ENCODE measurements at regions not wholly inside any gene's neighbourhood (a gene's known extent, or its start where the extent isn't known, plus 50 kb on each side); places are given as distances from the start of the nearest gene placed in this dataset.
A peak's percentile ranks its signal among the peaks of the same experiment; 100 is the strongest.
"Not testable (repeated sequence)": the region's sequence is repeated elsewhere in the genome, so short reads cannot be mapped to it uniquely, and the experiment has no call there.

- no peak for DNase-seq (ENCODE audit: low read depth)
Observed at GRCh38 chr1:65581119-65581518, 160.7 kb downstream of the LEPR start.

GRCh38 chr1:65584399-65584798, 163.9 kb downstream of the LEPR start:
- no peak for DNase-seq (ENCODE audit: low read depth)

GRCh38 chr1:65590279-65590678, 169.8 kb downstream of the LEPR start:
- no peak for DNase-seq (ENCODE audit: low read depth)

- DNase-seq (ENCODE audit: low read depth) = no peak
Observed at GRCh38 chr1:65593516-65593915, 173.0 kb downstream of the LEPR start.

GRCh38 chr1:65595724-65596123, 175.3 kb downstream of the LEPR start:
- no peak for DNase-seq (ENCODE audit: low read depth)

GRCh38 chr1:65596768-65597167, 176.3 kb downstream of the LEPR start:
- DNase-seq (ENCODE audit: low read depth) = no peak

GRCh38 chr1:65605621-65606020, 185.2 kb downstream of the LEPR start:
- no peak for DNase-seq (ENCODE audit: low read depth)

- peak; percentile 69 for DNase-seq (ENCODE audit: low read depth)
Observed at GRCh38 chr1:65606426-65606825, 186.0 kb downstream of the LEPR start.

GRCh38 chr1:65613884-65614283, 178.8 kb upstream of the PDE4B start:
- DNase-seq (ENCODE audit: low read depth) = no peak

- no peak for DNase-seq (ENCODE audit: low read depth)
Observed at GRCh38 chr1:65615859-65616258, 176.8 kb upstream of the PDE4B start.

- DNase-seq (ENCODE audit: low read depth) = not testable (repeated sequence)
Observed at GRCh38 chr1:65621721-65622120, 171.0 kb upstream of the PDE4B start.

- DNase-seq (ENCODE audit: low read depth) = no peak
Observed at GRCh38 chr1:65623895-65624294, 168.8 kb upstream of the PDE4B start.

GRCh38 chr1:65625528-65625927, 167.2 kb upstream of the PDE4B start:
- DNase-seq (ENCODE audit: low read depth) = no peak

- no peak for DNase-seq (ENCODE audit: low read depth)
Observed at GRCh38 chr1:65626003-65626402, 166.7 kb upstream of the PDE4B start.

- DNase-seq (ENCODE audit: low read depth) = no peak
Observed at GRCh38 chr1:65629788-65630187, 162.9 kb upstream of the PDE4B start.

GRCh38 chr1:65630855-65631254, 161.8 kb upstream of the PDE4B start:
- no peak for DNase-seq (ENCODE audit: low read depth)

- DNase-seq (ENCODE audit: low read depth) = no peak
Observed at GRCh38 chr1:65632235-65632634, 160.5 kb upstream of the PDE4B start.

GRCh38 chr1:65640046-65640445, 152.6 kb upstream of the PDE4B start:
- DNase-seq (ENCODE audit: low read depth) = no peak

- DNase-seq (ENCODE audit: low read depth) = not testable (repeated sequence)
Observed at GRCh38 chr1:65649185-65649584, 143.5 kb upstream of the PDE4B start.

GRCh38 chr1:65650682-65651081, 142.0 kb upstream of the PDE4B start:
- no peak for DNase-seq (ENCODE audit: low read depth)

GRCh38 chr1:65654526-65654925, 138.2 kb upstream of the PDE4B start:
- DNase-seq (ENCODE audit: low read depth) = not testable (repeated sequence)

GRCh38 chr1:65657609-65658008, 135.1 kb upstream of the PDE4B start:
- not testable (repeated sequence) for DNase-seq (ENCODE audit: low read depth)

GRCh38 chr1:65658122-65658521, 134.6 kb upstream of the PDE4B start:
- peak; percentile 44 for DNase-seq (ENCODE audit: low read depth)

- peak; percentile 46 for DNase-seq (ENCODE audit: low read depth)
Observed at GRCh38 chr1:65668368-65668767, 124.3 kb upstream of the PDE4B start.
